Left colon (tissue), 2 donors: ENCODE measurements at regions not wholly inside any gene's neighbourhood (a gene's known extent, or its start where the extent isn't known, plus 50 kb on each side); places are given as distances from the start of the nearest gene placed in this dataset.

ENCODE experiments used
- ATAC-seq: fragments of 200-7000 bp; cut with Tn5 transposase; one replicate; pipeline ENCODE4 v1.9.1; 2020; ENCODE audit warnings: mild to moderate bottlenecking, moderate library complexity
- DNase-seq, 2 donors: peaks; one replicate each; pipeline ENCODE4 v3.0.0-alpha.2; 2020
- intact Hi-C, 2 donors: fragments of 100-400 bp; cut with DNase I in 1 of 2; cut with micrococcal nuclease in 1 of 2; formaldehyde crosslinking; loops; one replicate each; pipeline versions ENCODE4 v1.11.2 to v1.14.0; 2022; cut with DNase I, micrococcal nuclease
- donor health status: DM: no; HTN: no; CAD: no.
- donor health status: DM: yes; HTN: yes; CAD: no.

- ATAC-seq = peak; percentile 86
- no peak for DNase-seq
- intact Hi-C loops = no loop called here
Observed at GRCh38 chr4:56118845-56119244, 170.1 kb downstream of the CEP135 start.

GRCh38 chr4:56118055-56118454 is 169.3 kb downstream of the CEP135 start:
- ATAC-seq = no peak
- DNase-seq = no peak
- intact Hi-C loops = no loop called here

GRCh38 chr4:56115898-56116297 is 167.2 kb downstream of the CEP135 start:
- ATAC-seq (no peak), DNase-seq (no peak)
- intact Hi-C loops = no loop called here

GRCh38 chr4:56112377-56112776 is 163.6 kb downstream of the CEP135 start:
- DNase-seq = no peak

GRCh38 chr4:56106180-56107147 is 157.7 kb downstream of the CEP135 start:
- intact Hi-C loops = no loop called here
- ATAC-seq (no peak), DNase-seq (no peak)

More at GRCh38 chr4:56112377-56112776, 163.6 kb downstream of the CEP135 start:
- no peak for ATAC-seq
- intact Hi-C loops = no loop called here

GRCh38 chr4:56104188-56104587 is 155.4 kb downstream of the CEP135 start:
- intact Hi-C loops = no loop called here
- no peak for DNase-seq
- no peak for ATAC-seq

GRCh38 chr4:56102601-56103000 is 153.9 kb downstream of the CEP135 start:
- no peak for ATAC-seq
- no peak for DNase-seq
- intact Hi-C loops = no loop called here

- ATAC-seq (no peak), DNase-seq (no peak)
- intact Hi-C loops = no loop called here
Observed at GRCh38 chr4:56099378-56099786, 150.6 kb downstream of the CEP135 start.

GRCh38 chr4:56093576-56093975 is 144.8 kb downstream of the CEP135 start:
- DNase-seq (no peak), ATAC-seq (no peak)
- intact Hi-C loops = no loop called here

GRCh38 chr4:56092540-56092939 is 143.8 kb downstream of the CEP135 start:
- DNase-seq = no peak
- no peak for ATAC-seq
- intact Hi-C loops = no loop called here

GRCh38 chr4:56086561-56086960 is 137.8 kb downstream of the CEP135 start:
- intact Hi-C loops = no loop called here

GRCh38 chr4:56086073-56086541 is 137.4 kb downstream of the CEP135 start:
- intact Hi-C loops = no loop called here
- ATAC-seq (peak; percentile 89), DNase-seq (peak in 1 of 2 donors; percentile 9)

More at GRCh38 chr4:56086561-56086960, 137.8 kb downstream of the CEP135 start:
- DNase-seq (peak in 1 of 2 donors; percentile 36), ATAC-seq (peak; percentile 72)

GRCh38 chr4:56085275-56085674 is 136.5 kb downstream of the CEP135 start:
- ATAC-seq = no peak
- DNase-seq = no peak
- intact Hi-C loops = no loop called here

- intact Hi-C loops = no loop called here
- ATAC-seq = no peak
- DNase-seq = no peak
Observed at GRCh38 chr4:56084851-56085250, 136.1 kb downstream of the CEP135 start.
